Hepatocyte (in vitro differentiated cells): ENCODE measurements at regions not wholly inside any gene's neighbourhood (a gene's known extent, or its start where the extent isn't known, plus 50 kb on each side); places are given as distances from the start of the nearest gene placed in this dataset.

Experiments
- DNase-seq: peaks from one replicate; pipeline ENCODE4 v3.0.0-alpha.2; 2016; ENCODE audit warnings: low spot score
- H2AFZ ChIP-seq: fragments of 200-600 bp; sonication (generic); 2 replicates; pipeline ENCODE4 v1.6.0; 2016; ENCODE audit warnings: antibody characterized with exemption, mild to moderate bottlenecking
- H3K27ac ChIP-seq: fragments of 200-600 bp; sonication (generic); 2 replicates; pipeline ENCODE4 v1.5.1; 2016; ENCODE audit warnings: mild to moderate bottlenecking
- H3K27me3 ChIP-seq: fragments of 200-600 bp; sonication (generic); 2 replicates; pipeline ENCODE4 v1.6.1; 2016
- H3K36me3 ChIP-seq: fragments of 200-600 bp; sonication (generic); replicated peaks from 2 replicates; pipeline ENCODE4 v1.5.1; 2016; ENCODE audit warnings: low read depth; ENCODE audit not compliant: insufficient read depth
- H3K4me1 ChIP-seq: fragments of 200-600 bp; sonication (generic); 2 replicates; pipeline ENCODE4 v1.5.1; 2016; ENCODE audit warnings: mild to moderate bottlenecking, moderate library complexity; ENCODE audit not compliant: insufficient read depth
- H3K4me2 ChIP-seq: fragments of 200-600 bp; sonication (generic); 2 replicates; pipeline ENCODE4 v1.6.0; 2016
- H3K4me3 ChIP-seq: fragments of 200-600 bp; sonication (generic); 2 replicates; pipeline ENCODE4 v1.5.1; 2016; ENCODE audit warnings: mild to moderate bottlenecking
- H3K79me2 ChIP-seq: fragments of 200-600 bp; sonication (generic); 2 replicates; pipeline ENCODE4 v1.6.0; 2017; ENCODE audit warnings: mild to moderate bottlenecking
- H3K9me2 ChIP-seq: fragments of 200-600 bp; sonication (generic); replicated peaks from 2 replicates; pipeline ENCODE4 v1.6.0; 2017; ENCODE audit warnings: mild to moderate bottlenecking; ENCODE audit not compliant: insufficient read depth
- H3K9me3 ChIP-seq: fragments of 200-600 bp; sonication (generic); 2 replicates; pipeline ENCODE4 v1.5.1; 2016; ENCODE audit warnings: low read depth, mild to moderate bottlenecking
- H4K20me1 ChIP-seq: fragments of 200-600 bp; sonication (generic); 2 replicates; pipeline ENCODE4 v1.6.0; 2016; ENCODE audit warnings: mild to moderate bottlenecking; ENCODE audit not compliant: insufficient read depth, poor library complexity, severe bottlenecking
- CTCF ChIP-seq: fragments of 200-600 bp; sonication (generic); IDR thresholded peaks from 2 replicates; pipeline ENCODE4 v1.5.1; 2016; ENCODE audit warnings: antibody characterized with exemption, mild to moderate bottlenecking; ENCODE audit not compliant: poor library complexity
- EZH2 ChIP-seq: fragments of 200-600 bp; sonication (generic); IDR thresholded peaks from 2 replicates; pipeline ENCODE4 v1.6.1; 2016; ENCODE audit warnings: antibody characterized with exemption, mild to moderate bottlenecking, borderline replicate concordance
- EZH2phosphoT487 ChIP-seq: fragments of 200-600 bp; sonication (generic); IDR thresholded peaks from one replicate; pipeline ENCODE4 v1.6.1; 2018; ENCODE audit warnings: antibody characterized with exemption, mild to moderate bottlenecking, low read depth, moderate library complexity; ENCODE audit not compliant: unreplicated experiment, severe bottlenecking
- WGBS: methylation state at CpG from one replicate; pipeline ENCODE4 v1.1.6; 2016; ENCODE audit warnings: low lambda C conversion rate; ENCODE audit errors: missing lambda C conversion rate; 5-methylcytosine and 5-hydroxymethylcytosine counted together

GRCh38 chr1:192862271-192862670, 53.4 kb downstream of the RGS2 start:
- Histone ChIP-seq H4K20me1 (no peaks in the 10 kb centered on the region), H3K36me3 (no peaks in the 10 kb centered on the region), H3K4me1 (no peaks in the 10 kb centered on the region), H3K9me3 (no peaks in the 10 kb centered on the region), H3K4me2 (no peak overlapping the region), H3K27ac (no peak overlapping the region), H2AFZ (no peak overlapping the region), H3K9me2 (no peaks in the 10 kb centered on the region), H3K4me3 (no peak overlapping the region), H3K27me3 (no peaks in the 10 kb centered on the region), H3K79me2 (no peaks in the 10 kb centered on the region)
- 79% methylated on average over 1 of the region's 1 CpG for WGBS
- TF ChIP-seq CTCF, result no peak
- DNase-seq, result no peak

GRCh38 chr1:192866241-192866868, 57.5 kb downstream of the RGS2 start:
- no peaks in the 10 kb centered on the region for H3K36me3 ChIP-seq
- no peaks in the 10 kb centered on the region for H3K79me2 ChIP-seq
- no peaks in the 10 kb centered on the region for H4K20me1 ChIP-seq
- TF ChIP-seq EZH2 (no peak), CTCF (no peak), EZH2phosphoT487 (no peak)
- DNase-seq, result no peak
- 87% methylated on average over 5 of the region's 5 CpGs for WGBS
- no peaks in the 10 kb centered on the region for H3K9me3 ChIP-seq
- H3K4me1 ChIP-seq, result no peaks in the 10 kb centered on the region
- H3K4me3 ChIP-seq, result no peak overlapping the region
- H3K4me2 ChIP-seq, result no peak overlapping the region
- H3K27me3 ChIP-seq, result no peaks in the 10 kb centered on the region
- no peaks in the 10 kb centered on the region for H3K9me2 ChIP-seq
- H3K27ac ChIP-seq, result no peak overlapping the region
- H2AFZ ChIP-seq, result no peak overlapping the region

GRCh38 chr1:192867180-192867579, 58.3 kb downstream of the RGS2 start:
- Histone ChIP-seq H4K20me1 (no peaks in the 10 kb centered on the region), H3K4me1 (no peaks in the 10 kb centered on the region), H3K79me2 (no peaks in the 10 kb centered on the region), H3K36me3 (no peaks in the 10 kb centered on the region), H3K4me2 (no peak overlapping the region), H3K27me3 (no peaks in the 10 kb centered on the region), H3K4me3 (no peak overlapping the region), H3K9me2 (no peaks in the 10 kb centered on the region), H3K9me3 (no peaks in the 10 kb centered on the region), H3K27ac (no peak overlapping the region), H2AFZ (no peak overlapping the region)
- TF ChIP-seq EZH2, result no peak
- TF ChIP-seq EZH2phosphoT487, result no peak
- TF ChIP-seq CTCF, result no peak
- WGBS, result 78% methylated on average over 4 of the region's 4 CpGs
- DNase-seq, result no peak
